Trophoblast cell (in vitro differentiated cells and primary cell): ENCODE measurements at regions not wholly inside any gene's neighbourhood (a gene's known extent, or its start where the extent isn't known, plus 50 kb on each side); places are given as distances from the start of the nearest gene placed in this dataset.
A peak's percentile ranks its signal among the peaks of the same experiment; 100 is the strongest.

Experiments
- DNase-seq, 2 donors: peaks; one replicate each; pipeline ENCODE4 v3.0.0-alpha.2; 2016
- H2AFZ ChIP-seq: 2 replicates; pipeline ENCODE4 v1.6.1; 2013; ENCODE audit warnings: low read length, moderate library complexity, mild to moderate bottlenecking; ENCODE audit not compliant: insufficient read depth, poor library complexity
- H2AK5ac ChIP-seq: 2 replicates; pipeline ENCODE4 v1.6.1; 2013; ENCODE audit warnings: mild to moderate bottlenecking, low read length
- H2BK120ac ChIP-seq: 2 replicates; pipeline ENCODE4 v1.6.1; 2013; ENCODE audit warnings: low read length, mild to moderate bottlenecking, moderate library complexity; ENCODE audit not compliant: insufficient read depth, poor library complexity
- H2BK12ac ChIP-seq: 2 replicates; pipeline ENCODE4 v1.6.1; 2013; ENCODE audit warnings: mild to moderate bottlenecking, low read length, moderate library complexity
- H2BK5ac ChIP-seq: 2 replicates; pipeline ENCODE4 v1.6.1; 2013; ENCODE audit warnings: low read length, low read depth, moderate library complexity, mild to moderate bottlenecking; ENCODE audit not compliant: poor library complexity
- H3K14ac ChIP-seq: 2 replicates; pipeline ENCODE4 v1.6.1; 2013; ENCODE audit warnings: mild to moderate bottlenecking, low read length
- H3K18ac ChIP-seq: 2 replicates; pipeline ENCODE4 v1.6.1; 2013; ENCODE audit warnings: mild to moderate bottlenecking, low read length
- H3K23ac ChIP-seq: 2 replicates; pipeline ENCODE4 v1.6.1; 2013; ENCODE audit warnings: low read length
- H3K27ac ChIP-seq: 2 replicates; pipeline ENCODE4 v1.5.1; 2013; ENCODE audit warnings: low read depth, mild to moderate bottlenecking, inconsistent platforms, low read length, moderate library complexity
- H3K27me3 ChIP-seq: 2 replicates; pipeline ENCODE4 v1.6.1; 2013; ENCODE audit warnings: inconsistent platforms, mild to moderate bottlenecking, low read length, moderate library complexity; ENCODE audit not compliant: insufficient read depth
- H3K36me3 ChIP-seq, 2 experiments: 1 replicate in 1 of 2; 2 replicates in 1 of 2; pipeline ENCODE4 v1.6.1; 2013; ENCODE audit warnings: low read length in 2 of 2, mild to moderate bottlenecking in 2 of 2, moderate library complexity in 1 of 2; ENCODE audit not compliant: insufficient read depth in 2 of 2, control insufficient read depth in 1 of 2
- H3K4ac ChIP-seq: 2 replicates; pipeline ENCODE4 v1.6.1; 2013; ENCODE audit warnings: low read depth, mild to moderate bottlenecking, low read length, moderate library complexity
- H3K4me1 ChIP-seq, 2 experiments: 1 replicate in 1 of 2; 2 replicates in 1 of 2; pipeline ENCODE4 v1.6.1; 2013; ENCODE audit warnings: low read length in 2 of 2, mild to moderate bottlenecking in 2 of 2, moderate library complexity in 1 of 2; ENCODE audit not compliant: insufficient read depth in 2 of 2, control insufficient read depth in 1 of 2
- H3K4me2 ChIP-seq: 2 replicates; pipeline ENCODE4 v1.6.1; 2013; ENCODE audit warnings: inconsistent platforms, mild to moderate bottlenecking, low read length, moderate library complexity
- H3K4me3 ChIP-seq: 2 replicates; pipeline ENCODE4 v1.5.1; 2013; ENCODE audit warnings: mild to moderate bottlenecking, low read depth, low read length, inconsistent platforms
- H3K79me1 ChIP-seq: one replicate; pipeline ENCODE4 v1.6.1; 2013; ENCODE audit warnings: low read length
- H3K79me2 ChIP-seq: 2 replicates; pipeline ENCODE4 v1.6.1; 2013; ENCODE audit warnings: low read length, mild to moderate bottlenecking; ENCODE audit not compliant: control insufficient read depth, insufficient read depth, poor library complexity
- H3K9ac ChIP-seq: 2 replicates; pipeline ENCODE4 v1.6.1; 2013; ENCODE audit warnings: mild to moderate bottlenecking, low read length
- H3K9me3 ChIP-seq: 2 replicates; pipeline ENCODE4 v1.6.1; 2013; ENCODE audit warnings: low read depth, mild to moderate bottlenecking, control low read depth, inconsistent platforms, low read length; ENCODE audit not compliant: insufficient read depth
- H4K12ac ChIP-seq: 2 replicates; pipeline ENCODE4 v1.6.1; 2013; ENCODE audit warnings: low read depth, mild to moderate bottlenecking, low read length, moderate library complexity
- H4K8ac ChIP-seq: 2 replicates; pipeline ENCODE4 v1.6.1; 2013; ENCODE audit warnings: low read depth, mild to moderate bottlenecking, low read length, moderate library complexity
- H4K91ac ChIP-seq: one replicate; pipeline ENCODE4 v1.6.1; 2013; ENCODE audit warnings: low read depth, mild to moderate bottlenecking, low read length, moderate library complexity
- WGBS: extraction: QIAGEN DNeasy Blood & Tissue Kit; methylation state at CpG from one replicate; pipeline ENCODE4 v1.1.7; 2013; ENCODE audit warnings: missing lambda C conversion rate; ENCODE audit not compliant: insufficient read length, insufficient coverage; ENCODE audit errors: extremely low coverage; 5-methylcytosine and 5-hydroxymethylcytosine counted together

DNA sequence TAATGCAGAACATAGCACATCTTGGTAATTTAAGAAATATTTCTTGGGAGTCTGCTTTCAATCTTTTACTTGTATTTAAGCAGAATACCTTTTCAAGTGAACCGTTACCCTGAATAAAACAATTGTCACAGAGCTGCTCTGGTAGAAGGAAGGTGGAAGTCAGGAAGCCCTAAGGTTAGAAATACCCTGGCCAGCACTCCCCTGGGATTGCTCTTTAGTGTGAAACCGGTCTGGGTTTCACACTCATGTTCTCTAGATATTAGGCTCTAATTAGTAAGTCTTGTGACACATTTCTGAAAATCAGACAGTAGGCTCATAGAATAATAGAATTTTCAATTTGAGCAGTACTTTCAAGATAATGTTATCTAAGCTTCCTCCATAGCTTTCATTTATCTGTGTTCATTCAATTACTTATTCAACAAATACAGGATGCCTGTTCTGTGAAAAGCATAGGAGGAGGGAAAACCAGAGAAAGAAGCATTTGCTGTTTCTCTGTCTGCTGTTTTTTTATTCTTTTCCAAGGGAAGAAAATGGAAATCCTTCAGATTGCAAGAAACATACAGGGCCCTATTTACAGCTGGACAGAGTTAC is 825.5 kb downstream of the TLR4 start:
- no peak overlapping the region for H3K27ac ChIP-seq
- H3K9ac ChIP-seq: no peak overlapping the region
- no peak overlapping the region for H2AFZ ChIP-seq
- no peak overlapping the region for H4K12ac ChIP-seq
- no peaks in the 10 kb centered on the region for H3K9me3 ChIP-seq
- no peak overlapping the region for H3K18ac ChIP-seq
- no peak overlapping the region for H4K8ac ChIP-seq
- no CpG with 5 or more reads among the region's 2 CpGs for WGBS
- no peak overlapping the region for H2BK5ac ChIP-seq
- no peak overlapping the region for H2AK5ac ChIP-seq
- no peak overlapping the region for H4K91ac ChIP-seq
- no peak overlapping the region for H2BK120ac ChIP-seq
- H3K79me2 ChIP-seq: no peaks in the 10 kb centered on the region
- H3K14ac ChIP-seq: no peak overlapping the region
- no peak overlapping the region for H3K4me2 ChIP-seq
- no peaks in the 10 kb centered on the region for H3K27me3 ChIP-seq
- no peaks in the 10 kb centered on the region for H3K4me1 ChIP-seq
- H3K23ac ChIP-seq: no peak overlapping the region
- DNase-seq: no peak
- no peak overlapping the region for H3K4me3 ChIP-seq
- no peaks in the 10 kb centered on the region for H3K79me1 ChIP-seq
- H3K36me3 ChIP-seq: no peaks in the 10 kb centered on the region
- H2BK12ac ChIP-seq: no peak overlapping the region
- no peak overlapping the region for H3K4ac ChIP-seq

- Histone ChIP-seq H2BK12ac (no peak overlapping the region), H3K4me2 (no peak overlapping the region), H3K79me2 (no peaks in the 10 kb centered on the region), H3K9me3 (no peaks in the 10 kb centered on the region), H3K23ac (no peak overlapping the region), H4K12ac (no peak overlapping the region), H2AK5ac (no peak overlapping the region), H3K18ac (no peak overlapping the region), H3K4ac (no peak overlapping the region), H3K4me1 (no peaks in the 10 kb centered on the region), H3K4me3 (no peak overlapping the region), H3K9ac (no peak overlapping the region), H4K91ac (no peak overlapping the region), H2BK5ac (no peak overlapping the region), H3K79me1 (no peaks in the 10 kb centered on the region), H3K27ac (no peak overlapping the region), H2AFZ (no peak overlapping the region), H2BK120ac (no peak overlapping the region), H4K8ac (no peak overlapping the region), H3K27me3 (no peaks in the 10 kb centered on the region), H3K14ac (no peak overlapping the region), H3K36me3 (no peaks in the 10 kb centered on the region)
- no CpG with 5 or more reads among the region's 1 CpG for WGBS
- DNase-seq: no peak
These were observed 828.4 kb downstream of the TLR4 start for GRCh38 chr9:118532592-118532991.

- H3K23ac ChIP-seq: no peak overlapping the region
- no peaks in the 10 kb centered on the region for H3K4me1 ChIP-seq
- H3K36me3 ChIP-seq: no peaks in the 10 kb centered on the region
- no peaks in the 10 kb centered on the region for H3K27me3 ChIP-seq
- H3K18ac ChIP-seq: no peak overlapping the region
- no peak overlapping the region for H2AFZ ChIP-seq
- no peak overlapping the region for H3K14ac ChIP-seq
- H3K4me2 ChIP-seq: no peak overlapping the region
- H2AK5ac ChIP-seq: no peak overlapping the region
- no CpG with 5 or more reads among the region's 3 CpGs for WGBS
- no peak overlapping the region for H2BK12ac ChIP-seq
- H2BK120ac ChIP-seq: no peak overlapping the region
- no peaks in the 10 kb centered on the region for H3K79me1 ChIP-seq
- H2BK5ac ChIP-seq: no peak overlapping the region
- H3K27ac ChIP-seq: no peak overlapping the region
- H3K4me3 ChIP-seq: no peak overlapping the region
- peak in 1 of 2 donors; percentile 32 for DNase-seq
- H3K79me2 ChIP-seq: no peaks in the 10 kb centered on the region
- no peak overlapping the region for H4K91ac ChIP-seq
- no peak overlapping the region for H4K8ac ChIP-seq
- no peak overlapping the region for H4K12ac ChIP-seq
- no peak overlapping the region for H3K9ac ChIP-seq
- H3K4ac ChIP-seq: no peak overlapping the region
- H3K9me3 ChIP-seq: no peaks in the 10 kb centered on the region
These were observed 828.9 kb downstream of the TLR4 start for GRCh38 chr9:118533101-118533500.

- Histone ChIP-seq H3K79me1 (no peaks in the 10 kb centered on the region), H3K79me2 (no peaks in the 10 kb centered on the region), H4K8ac (no peak overlapping the region), H4K12ac (no peak overlapping the region), H2BK5ac (no peak overlapping the region), H3K4ac (no peak overlapping the region), H2BK120ac (no peak overlapping the region), H3K27me3 (no peaks in the 10 kb centered on the region), H3K9ac (no peak overlapping the region), H3K9me3 (no peaks in the 10 kb centered on the region), H3K4me2 (no peak overlapping the region), H2BK12ac (no peak overlapping the region), H3K27ac (no peak overlapping the region), H3K23ac (no peak overlapping the region), H4K91ac (no peak overlapping the region), H2AK5ac (no peak overlapping the region), H3K14ac (no peak overlapping the region), H3K4me3 (no peak overlapping the region), H2AFZ (no peak overlapping the region), H3K4me1 (no peaks in the 10 kb centered on the region), H3K18ac (no peak overlapping the region), H3K36me3 (no peaks in the 10 kb centered on the region)
- whole genome bisulfite sequencing: no CpG with 5 or more reads among the region's 3 CpGs
- DNase-seq: no peak
These were observed 829.6 kb downstream of the TLR4 start for GRCh38 chr9:118533850-118534249.
